ENCODE measurements at regions not wholly inside any gene's neighbourhood (a gene's known extent, or its start where the extent isn't known, plus 50 kb on each side); places are given as distances from the start of the nearest gene placed in this dataset.
A peak's percentile ranks its signal among the peaks of the same experiment; 100 is the strongest.

- no peak for DNase-seq (ENCODE audit: low read depth in 2 of 3, low spot score in 2 of 3)
Measured at GRCh38 chr13:48761256-48761655, 107.5 kb downstream of the CYSLTR2 start.

GRCh38 chr13:48769107-48769704 is 115.5 kb downstream of the CYSLTR2 start:
- DNase-seq (ENCODE audit: low read depth in 2 of 3, low spot score in 2 of 3) = peak; percentile 70 to 93 (median 80)

GRCh38 chr13:48770372-48770771 is 116.6 kb downstream of the CYSLTR2 start:
- no peak for DNase-seq (ENCODE audit: low read depth in 2 of 3, low spot score in 2 of 3)

- DNase-seq (ENCODE audit: low read depth in 2 of 3, low spot score in 2 of 3) = no peak
Measured at GRCh38 chr13:48772908-48773307, 119.2 kb downstream of the CYSLTR2 start.

GRCh38 chr13:48773531-48774275 is 120.0 kb downstream of the CYSLTR2 start:
- DNase-seq (ENCODE audit: low read depth in 2 of 3, low spot score in 2 of 3) = no peak

- no peak for DNase-seq (ENCODE audit: low read depth in 2 of 3, low spot score in 2 of 3)
Measured at GRCh38 chr13:48775285-48775684, 121.6 kb downstream of the CYSLTR2 start.

- no peak for DNase-seq (ENCODE audit: low read depth in 2 of 3, low spot score in 2 of 3)
Measured at GRCh38 chr13:48775804-48776203, 122.1 kb downstream of the CYSLTR2 start.

GRCh38 chr13:48776401-48776800 is 122.7 kb downstream of the CYSLTR2 start:
- DNase-seq (ENCODE audit: low read depth in 2 of 3, low spot score in 2 of 3) = no peak

- no peak for DNase-seq (ENCODE audit: low read depth in 2 of 3, low spot score in 2 of 3)
Measured at GRCh38 chr13:48778610-48779009, 124.9 kb downstream of the CYSLTR2 start.

- peak in 1 of 3 donors; percentile 35 for DNase-seq (ENCODE audit: low read depth in 2 of 3, low spot score in 2 of 3)
Measured at GRCh38 chr13:48780713-48781341, 127.1 kb downstream of the CYSLTR2 start.

GRCh38 chr13:48782429-48782840 is 128.7 kb downstream of the CYSLTR2 start:
- DNase-seq (ENCODE audit: low read depth in 2 of 3, low spot score in 2 of 3) = no peak

- peak in 1 of 3 donors; percentile 50 for DNase-seq (ENCODE audit: low read depth in 2 of 3, low spot score in 2 of 3)
Measured at GRCh38 chr13:48783181-48783630, 129.5 kb downstream of the CYSLTR2 start.

- DNase-seq (ENCODE audit: low read depth in 2 of 3, low spot score in 2 of 3) = no peak
Measured at GRCh38 chr13:48783695-48784230, 130.0 kb downstream of the CYSLTR2 start.

GRCh38 chr13:48784916-48785548 is 131.3 kb downstream of the CYSLTR2 start:
- DNase-seq (ENCODE audit: low read depth in 2 of 3, low spot score in 2 of 3) = no peak

- no peak for DNase-seq (ENCODE audit: low read depth in 2 of 3, low spot score in 2 of 3)
Measured at GRCh38 chr13:48790199-48790598, 136.5 kb downstream of the CYSLTR2 start.

- DNase-seq (ENCODE audit: low read depth in 2 of 3, low spot score in 2 of 3) = no peak
Measured at GRCh38 chr13:48790966-48791365, 137.2 kb downstream of the CYSLTR2 start.

- no peak for DNase-seq (ENCODE audit: low read depth in 2 of 3, low spot score in 2 of 3)
Measured at GRCh38 chr13:48797127-48797526, 143.4 kb downstream of the CYSLTR2 start.

GRCh38 chr13:48797761-48798160 is 144.0 kb downstream of the CYSLTR2 start:
- no peak for DNase-seq (ENCODE audit: low read depth in 2 of 3, low spot score in 2 of 3)

GRCh38 chr13:48798180-48798579 is 144.5 kb downstream of the CYSLTR2 start:
- DNase-seq (ENCODE audit: low read depth in 2 of 3, low spot score in 2 of 3) = no peak

- DNase-seq (ENCODE audit: low read depth in 2 of 3, low spot score in 2 of 3) = no peak
Measured at GRCh38 chr13:48801255-48801654, 147.5 kb downstream of the CYSLTR2 start.

Measured in hematopoietic multipotent progenitor cell (in vitro differentiated cells).